ENCODE measurements at regions not wholly inside any gene's neighbourhood (a gene's known extent, or its start where the extent isn't known, plus 50 kb on each side); places are given as distances from the start of the nearest gene placed in this dataset.
"Not testable (repeated sequence)": the region's sequence is repeated elsewhere in the genome, so short reads cannot be mapped to it uniquely, and the experiment has no call there.

DNA sequence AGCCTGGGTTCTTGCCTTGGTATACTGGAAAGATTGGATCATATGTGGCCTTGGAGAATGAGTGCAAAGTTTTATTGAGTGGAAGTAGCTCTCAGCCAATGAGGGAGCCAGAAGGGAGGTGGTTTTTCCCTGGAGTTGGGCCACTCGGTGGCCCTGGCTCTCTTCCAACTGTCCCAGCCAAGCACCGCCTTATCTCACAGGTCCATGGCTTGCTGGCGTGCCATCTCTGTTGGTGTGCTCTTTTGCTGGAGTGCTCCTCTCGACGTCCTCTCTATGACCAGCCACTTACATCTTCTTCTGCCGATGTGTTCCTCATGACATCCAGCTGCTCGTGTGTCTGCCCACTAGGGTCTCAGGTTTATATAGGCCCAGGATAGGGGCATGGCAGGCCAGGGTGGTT lies 505.9 kb upstream of the SYNCRIP start:
- Histone ChIP-seq H3K4me2 (no peak overlapping the region), H3K9ac (no peak overlapping the region), H3K36me3 (ENCODE audit: insufficient read depth) (no peaks in the 10 kb centered on the region), H4K20me1 (ENCODE audit: insufficient read depth) (no peaks in the 10 kb centered on the region), H3K27me3 (ENCODE audit: insufficient read depth, low read depth) (no peaks in the 10 kb centered on the region), H2AFZ (ENCODE audit: low read depth) (no peak overlapping the region), H3K79me2 (ENCODE audit: insufficient read depth, low read depth) (no peaks in the 10 kb centered on the region), H3K4me3 (IDR thresholded peaks at IDR 0.05; ENCODE audit: insufficient read depth, low read depth, low read length) (no peak overlapping the region), H3K27ac (no peak overlapping the region), H3K4me1 (ENCODE audit: low read depth, poor library complexity, severe bottlenecking) (no peaks in the 10 kb centered on the region)
- TF ChIP-seq, protein P1, sequence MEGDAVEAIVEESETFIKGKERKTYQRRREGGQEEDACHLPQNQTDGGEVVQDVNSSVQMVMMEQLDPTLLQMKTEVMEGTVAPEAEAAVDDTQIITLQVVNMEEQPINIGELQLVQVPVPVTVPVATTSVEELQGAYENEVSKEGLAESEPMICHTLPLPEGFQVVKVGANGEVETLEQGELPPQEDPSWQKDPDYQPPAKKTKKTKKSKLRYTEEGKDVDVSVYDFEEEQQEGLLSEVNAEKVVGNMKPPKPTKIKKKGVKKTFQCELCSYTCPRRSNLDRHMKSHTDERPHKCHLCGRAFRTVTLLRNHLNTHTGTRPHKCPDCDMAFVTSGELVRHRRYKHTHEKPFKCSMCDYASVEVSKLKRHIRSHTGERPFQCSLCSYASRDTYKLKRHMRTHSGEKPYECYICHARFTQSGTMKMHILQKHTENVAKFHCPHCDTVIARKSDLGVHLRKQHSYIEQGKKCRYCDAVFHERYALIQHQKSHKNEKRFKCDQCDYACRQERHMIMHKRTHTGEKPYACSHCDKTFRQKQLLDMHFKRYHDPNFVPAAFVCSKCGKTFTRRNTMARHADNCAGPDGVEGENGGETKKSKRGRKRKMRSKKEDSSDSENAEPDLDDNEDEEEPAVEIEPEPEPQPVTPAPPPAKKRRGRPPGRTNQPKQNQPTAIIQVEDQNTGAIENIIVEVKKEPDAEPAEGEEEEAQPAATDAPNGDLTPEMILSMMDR (conservative IDR thresholded peaks at IDR 0.05; ENCODE audit: low read depth, low read length), result no peak

DNA sequence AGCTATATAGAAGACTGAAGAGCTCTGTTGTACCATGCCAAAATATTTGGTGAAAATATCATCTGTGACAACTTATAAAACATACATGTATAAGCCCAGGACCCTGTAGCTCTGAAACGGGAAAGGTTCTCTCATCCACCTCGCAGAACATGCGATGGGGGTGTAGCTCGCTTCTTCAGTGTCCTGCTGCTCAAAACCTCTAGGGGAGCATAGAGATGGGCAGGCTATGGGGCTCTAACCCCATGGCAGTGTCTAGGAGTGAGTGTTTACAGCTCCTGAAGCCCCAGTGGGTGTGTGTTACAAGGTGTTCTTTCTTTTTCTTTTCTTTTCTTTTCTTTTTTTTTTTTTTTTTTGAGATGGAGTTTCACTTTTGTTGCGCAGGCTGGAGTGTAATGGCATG lies 505.2 kb upstream of the SYNCRIP start:
- H4K20me1 ChIP-seq (ENCODE audit: insufficient read depth), result no peaks in the 10 kb centered on the region
- TF ChIP-seq, protein P1 (conservative IDR thresholded peaks at IDR 0.05; ENCODE audit: low read depth, low read length), result no peak
- H3K9ac ChIP-seq, result no peak overlapping the region
- H3K36me3 ChIP-seq (ENCODE audit: insufficient read depth), result no peaks in the 10 kb centered on the region
- no peaks in the 10 kb centered on the region for H3K4me1 ChIP-seq (ENCODE audit: low read depth, poor library complexity, severe bottlenecking)
- no peak overlapping the region for H3K4me2 ChIP-seq
- H2AFZ ChIP-seq (ENCODE audit: low read depth), result no peak overlapping the region
- no peak overlapping the region for H3K27ac ChIP-seq
- H3K4me3 ChIP-seq (IDR thresholded peaks at IDR 0.05; ENCODE audit: insufficient read depth, low read depth, low read length), result no peak overlapping the region
- no peaks in the 10 kb centered on the region for H3K27me3 ChIP-seq (ENCODE audit: insufficient read depth, low read depth)
- no peaks in the 10 kb centered on the region for H3K79me2 ChIP-seq (ENCODE audit: insufficient read depth, low read depth)

DNA sequence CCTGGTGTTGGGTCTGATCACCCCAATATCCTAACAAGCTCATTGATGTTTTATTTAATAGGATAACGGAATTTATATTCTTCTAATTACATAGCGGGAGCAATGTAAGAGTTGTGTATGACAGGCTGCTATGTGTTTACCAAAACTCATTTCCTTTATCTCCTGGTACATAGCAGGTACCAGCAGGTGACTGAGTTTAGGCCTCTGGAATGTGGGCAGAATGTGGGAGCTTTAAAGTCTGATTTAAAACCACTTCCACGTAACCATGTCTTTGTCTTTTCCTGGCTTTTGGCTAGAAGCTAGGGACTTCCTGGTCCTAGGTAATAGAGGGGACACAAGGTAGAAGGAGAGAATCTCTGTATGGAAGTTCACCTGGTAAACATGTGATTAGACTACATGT lies 504.6 kb upstream of the SYNCRIP start:
- TF ChIP-seq, protein P1 (conservative IDR thresholded peaks at IDR 0.05; ENCODE audit: low read depth, low read length), result no peak
- H3K4me3 ChIP-seq (IDR thresholded peaks at IDR 0.05; ENCODE audit: insufficient read depth, low read depth, low read length), result no peak overlapping the region
- no peak overlapping the region for H3K9ac ChIP-seq
- H3K36me3 ChIP-seq (ENCODE audit: insufficient read depth), result no peaks in the 10 kb centered on the region
- H2AFZ ChIP-seq (ENCODE audit: low read depth), result no peak overlapping the region
- H3K4me1 ChIP-seq (ENCODE audit: low read depth, poor library complexity, severe bottlenecking), result no peaks in the 10 kb centered on the region
- no peak overlapping the region for H3K27ac ChIP-seq
- H3K27me3 ChIP-seq (ENCODE audit: insufficient read depth, low read depth), result no peaks in the 10 kb centered on the region
- no peaks in the 10 kb centered on the region for H3K79me2 ChIP-seq (ENCODE audit: insufficient read depth, low read depth)
- no peak overlapping the region for H3K4me2 ChIP-seq
- no peaks in the 10 kb centered on the region for H4K20me1 ChIP-seq (ENCODE audit: insufficient read depth)

- not testable (repeated sequence) for H3K4me2 ChIP-seq; H3K27ac ChIP-seq; H3K79me2 ChIP-seq (ENCODE audit: insufficient read depth, low read depth)
These were observed 504.1 kb upstream of the SYNCRIP start for GRCh38 chr6:86146751-86147150.

GRCh38 chr6:86142326-86142725 lies 499.6 kb upstream of the SYNCRIP start:
- Histone ChIP-seq H3K9ac (no peak overlapping the region), H3K79me2 (ENCODE audit: insufficient read depth, low read depth) (no peaks in the 10 kb centered on the region), H3K4me3 (IDR thresholded peaks at IDR 0.05; ENCODE audit: insufficient read depth, low read depth, low read length) (no peak overlapping the region), H3K4me2 (no peak overlapping the region), H3K4me1 (ENCODE audit: low read depth, poor library complexity, severe bottlenecking) (no peaks in the 10 kb centered on the region), H3K36me3 (ENCODE audit: insufficient read depth) (no peaks in the 10 kb centered on the region), H4K20me1 (ENCODE audit: insufficient read depth) (no peaks in the 10 kb centered on the region), H3K27me3 (ENCODE audit: insufficient read depth, low read depth) (no peaks in the 10 kb centered on the region), H3K27ac (no peak overlapping the region), H2AFZ (ENCODE audit: low read depth) (no peak overlapping the region)
- TF ChIP-seq, protein P1 (conservative IDR thresholded peaks at IDR 0.05; ENCODE audit: low read depth, low read length), result no peak

More at GRCh38 chr6:86146751-86147150, 504.1 kb upstream of the SYNCRIP start:
- not testable (repeated sequence) for H4K20me1 ChIP-seq (ENCODE audit: insufficient read depth); H3K4me1 ChIP-seq (ENCODE audit: low read depth, poor library complexity, severe bottlenecking); H3K27me3 ChIP-seq (ENCODE audit: insufficient read depth, low read depth); H3K4me3 ChIP-seq (IDR thresholded peaks at IDR 0.05; ENCODE audit: insufficient read depth, low read depth, low read length); H3K9ac ChIP-seq; H2AFZ ChIP-seq (ENCODE audit: low read depth); H3K36me3 ChIP-seq (ENCODE audit: insufficient read depth)

Data from KMS-11 (cell line).